ENCODE measurements at regions not wholly inside any gene's neighbourhood (a gene's known extent, or its start where the extent isn't known, plus 50 kb on each side); places are given as distances from the start of the nearest gene placed in this dataset.

GRCh38 chr13:27370305-27370872, 54.0 kb upstream of the GTF3A start:
- no peak for DNase-seq

- no peak for DNase-seq
Observed at GRCh38 chr13:27371932-27372331, 52.5 kb upstream of the GTF3A start.

GRCh38 chr13:27372896-27373295, 51.5 kb upstream of the GTF3A start:
- no peak for DNase-seq

GRCh38 chr13:27374126-27374613, 50.2 kb upstream of the GTF3A start:
- no peak for DNase-seq
